HG03095 (cell line): ENCODE measurements at regions not wholly inside any gene's neighbourhood (a gene's known extent, or its start where the extent isn't known, plus 50 kb on each side); places are given as distances from the start of the nearest gene placed in this dataset.
"Not testable (repeated sequence)": the region's sequence is repeated elsewhere in the genome, so short reads cannot be mapped to it uniquely, and the experiment has no call there.

Experiments used
- ATAC-seq: cut with Tn5 transposase; IDR thresholded peaks from one replicate; pipeline ENCODE4 v1.9.1; 2021; ENCODE audit warnings: moderate library complexity; ENCODE audit not compliant: unreplicated experiment

DNA sequence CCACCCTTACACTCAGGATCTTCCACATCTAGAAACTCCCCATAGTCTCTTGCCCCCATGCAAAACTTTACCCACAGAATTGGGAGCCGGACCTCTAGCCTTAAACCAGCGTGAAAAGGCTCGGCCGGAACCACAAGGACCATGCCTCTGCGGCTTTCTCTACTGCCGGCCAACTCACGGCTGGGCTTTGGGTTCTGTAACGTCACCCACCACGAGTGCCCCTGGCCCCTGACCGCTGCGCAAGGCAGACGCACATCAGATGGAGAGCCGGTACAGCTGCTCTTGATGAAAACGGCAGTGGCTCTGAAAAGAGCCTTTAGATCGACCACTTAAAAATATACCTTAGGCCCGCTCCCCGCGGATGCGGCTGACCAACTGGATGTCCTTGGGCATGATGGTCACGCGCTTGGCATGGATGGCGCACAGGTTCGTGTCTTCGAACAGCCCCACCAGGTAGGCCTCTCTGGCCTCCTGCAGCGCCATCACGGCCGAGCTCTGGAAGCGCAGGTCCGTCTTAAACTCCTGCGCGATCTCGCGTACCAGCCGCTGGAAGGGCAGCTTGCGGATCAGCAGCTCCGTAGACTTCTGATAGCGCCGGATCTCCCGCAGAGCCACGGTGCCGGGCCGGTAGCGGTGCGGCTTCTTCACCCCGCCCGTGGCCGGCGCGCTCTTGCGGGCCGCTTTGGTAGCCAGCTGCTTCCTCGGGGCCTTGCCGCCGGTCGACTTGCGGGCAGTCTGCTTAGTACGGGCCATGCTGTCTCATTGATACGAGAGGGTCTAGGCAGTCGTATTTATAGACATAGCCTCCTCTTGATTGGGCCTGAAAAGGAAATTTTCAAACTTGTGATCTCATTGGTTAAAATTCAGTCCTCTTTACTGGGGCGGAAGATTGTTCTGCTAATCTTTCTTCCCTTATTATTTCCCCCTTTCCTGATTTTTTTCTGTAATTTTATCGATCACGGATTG lies 66.3 kb downstream of the FAM72C start:
- ATAC-seq: not testable (repeated sequence)

- not testable (repeated sequence) for ATAC-seq
Observed at GRCh38 chr1:143904622-143904979, 67.2 kb downstream of the FAM72C start.

DNA sequence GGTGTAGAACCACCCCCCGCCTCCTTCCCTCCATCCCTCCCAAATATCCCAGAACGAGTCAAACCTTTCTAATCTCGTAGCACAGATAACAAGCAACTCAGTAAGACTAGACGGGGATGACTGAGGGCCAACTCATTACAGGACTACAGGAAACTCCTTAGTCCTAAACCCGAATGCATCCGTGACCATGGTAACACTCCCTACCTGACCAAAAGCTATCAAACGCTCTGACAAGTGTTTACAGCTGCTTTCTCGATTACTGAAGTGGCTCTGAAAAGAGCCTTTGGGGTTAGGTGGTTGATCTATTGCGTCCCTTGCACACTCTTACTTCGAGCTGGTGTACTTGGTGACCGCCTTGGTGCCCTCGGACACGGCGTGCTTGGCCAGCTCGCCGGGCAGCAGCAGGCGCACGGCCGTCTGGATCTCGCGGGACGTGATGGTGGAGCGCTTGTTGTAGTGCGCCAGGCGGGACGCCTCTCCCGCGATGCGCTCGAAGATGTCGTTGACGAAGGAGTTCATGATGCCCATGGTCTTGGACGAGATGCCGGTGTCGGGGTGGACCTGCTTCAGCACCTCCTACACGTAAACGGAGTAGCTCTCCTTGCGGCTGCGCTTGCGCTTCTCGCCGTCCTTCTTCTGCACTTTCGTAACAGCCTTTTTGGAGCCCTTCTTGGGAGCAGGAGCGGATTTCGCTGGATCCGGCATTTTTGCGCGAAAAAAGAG lies 67.7 kb downstream of the FAM72C start:
- not testable (repeated sequence) for ATAC-seq

DNA sequence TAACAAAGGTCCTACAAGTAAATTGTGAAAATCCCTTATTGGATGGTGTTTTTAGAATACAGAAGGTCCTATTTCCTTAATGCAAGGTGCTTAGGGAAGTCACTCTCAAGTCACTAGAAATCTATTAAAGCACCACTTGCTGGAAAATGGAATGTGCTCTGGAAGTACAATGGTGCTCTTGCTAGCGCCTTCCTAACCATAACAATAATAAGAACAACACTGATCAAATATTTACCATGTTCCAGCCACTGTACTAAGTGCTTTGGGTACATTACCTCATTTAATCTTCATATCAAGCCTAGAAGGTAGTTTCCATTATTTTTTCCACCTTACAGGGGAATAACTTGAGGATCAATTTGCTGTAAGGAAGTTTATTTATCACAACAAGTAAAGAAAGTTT lies 75.4 kb downstream of the FAM72C start:
- not testable (repeated sequence) for ATAC-seq

- ATAC-seq: peak; percentile 83
Observed at GRCh38 chr1:143884932-143885574, 86.7 kb downstream of the FAM72C start.

DNA sequence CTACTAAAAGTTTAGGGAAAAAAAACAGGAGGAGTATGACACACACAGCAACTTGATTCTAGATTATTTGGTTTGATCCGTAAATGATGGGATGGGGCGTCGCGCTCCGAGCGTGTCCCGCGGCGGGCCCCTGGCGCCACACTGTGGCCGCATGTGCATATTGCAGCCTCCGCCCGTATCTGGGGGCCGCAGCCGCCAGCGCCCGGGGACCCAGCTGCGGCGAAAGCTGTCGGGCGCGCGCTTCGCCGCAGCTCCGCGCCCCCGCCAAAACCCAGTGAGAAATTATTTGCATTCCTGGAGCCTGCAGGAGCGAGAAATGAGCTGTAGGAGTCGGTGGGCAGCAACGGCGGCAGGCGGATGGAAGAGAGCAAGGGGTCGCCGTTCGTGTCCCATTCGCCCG lies 87.3 kb downstream of the FAM72C start:
- ATAC-seq: peak; percentile 82

- ATAC-seq: not testable (repeated sequence)
Observed at GRCh38 chr1:143879757-143880536, 91.8 kb downstream of the FAM72C start.

- not testable (repeated sequence) for ATAC-seq
Observed at GRCh38 chr1:143875947-143876346, 95.8 kb downstream of the FAM72C start.

DNA sequence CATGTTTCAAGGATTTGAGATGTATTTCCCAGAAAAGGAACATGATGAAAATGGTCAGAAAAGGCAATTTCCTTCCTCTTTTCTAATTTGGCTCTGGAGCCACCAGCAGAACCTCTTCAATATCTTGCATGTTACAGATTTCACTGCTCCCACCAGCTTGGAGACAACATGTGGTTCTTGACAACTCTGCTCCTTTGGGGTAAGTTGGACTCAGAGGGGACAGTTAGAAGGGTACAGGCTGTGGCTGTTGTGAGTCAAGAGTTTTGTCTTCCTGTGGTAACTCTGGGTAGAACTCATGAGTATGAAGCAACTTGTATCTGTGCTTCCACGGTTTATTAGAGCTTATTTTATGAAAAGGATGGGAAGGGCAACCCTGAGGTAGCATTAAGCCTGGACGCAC lies 97.2 kb downstream of the FAM72C start:
- not testable (repeated sequence) for ATAC-seq

- ATAC-seq: not testable (repeated sequence)
Observed at GRCh38 chr1:143873650-143874049, 98.1 kb downstream of the FAM72C start.

GRCh38 chr1:143870388-143870787 lies 101.4 kb downstream of the FAM72C start:
- ATAC-seq: not testable (repeated sequence)

DNA sequence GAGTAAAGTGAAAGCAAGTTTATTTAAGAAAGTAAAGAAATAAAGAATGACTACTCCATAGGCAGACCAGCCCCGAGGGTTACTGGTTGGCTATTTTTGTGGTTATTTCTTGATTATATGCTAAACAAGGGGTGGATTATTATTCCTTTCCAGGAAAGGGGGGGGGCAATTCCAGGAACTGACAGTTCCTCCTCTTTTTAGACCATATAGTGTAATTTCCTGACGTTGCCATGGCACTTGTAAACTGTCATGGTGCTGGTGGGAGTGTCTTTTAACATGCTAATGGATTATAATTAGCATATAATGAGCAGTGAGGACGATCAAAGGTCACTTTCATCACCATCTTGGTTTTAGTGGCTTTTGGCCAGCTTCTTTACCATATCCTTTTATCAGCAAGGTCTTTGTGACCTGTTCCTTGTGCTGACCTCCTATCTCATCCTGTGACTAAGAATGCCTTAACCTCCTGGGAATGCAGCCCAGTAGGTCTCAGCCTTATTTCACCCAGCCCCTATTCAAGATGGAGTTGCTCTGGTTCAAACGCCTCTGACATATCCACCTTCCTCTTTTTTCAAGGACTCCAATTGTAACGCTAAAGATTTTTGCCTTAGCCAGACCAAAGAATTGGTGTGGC lies 104.1 kb downstream of the FAM72C start:
- ATAC-seq: not testable (repeated sequence)

DNA sequence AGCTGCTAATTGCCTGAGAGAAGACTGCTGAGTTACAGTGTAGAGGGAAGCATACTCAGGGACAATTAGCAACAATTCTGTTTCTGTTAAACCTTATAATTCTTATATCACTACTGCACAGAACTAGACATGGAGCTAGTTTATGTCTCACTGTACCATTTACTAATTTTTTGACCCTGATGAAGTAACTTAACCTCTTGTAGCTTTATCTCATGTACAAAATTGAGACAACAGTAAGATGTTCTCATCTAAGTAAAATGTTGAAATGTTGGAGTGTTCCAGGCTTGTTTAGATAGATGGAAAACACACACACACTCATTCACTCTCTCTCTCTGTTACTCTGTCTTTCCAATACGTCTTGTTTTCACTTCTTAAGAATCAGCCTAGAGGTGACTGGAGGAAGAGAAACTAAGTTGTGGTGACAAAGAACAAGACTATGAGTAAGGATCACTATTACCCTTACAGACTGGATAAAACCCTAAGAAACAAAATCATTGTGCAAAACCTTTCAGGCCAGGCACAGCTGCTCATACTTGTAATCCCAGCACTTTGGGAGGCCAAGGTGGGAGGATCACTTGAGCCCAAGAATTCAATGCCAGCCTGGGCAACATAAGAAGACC lies 107.8 kb downstream of the FAM72C start:
- ATAC-seq: not testable (repeated sequence)

DNA sequence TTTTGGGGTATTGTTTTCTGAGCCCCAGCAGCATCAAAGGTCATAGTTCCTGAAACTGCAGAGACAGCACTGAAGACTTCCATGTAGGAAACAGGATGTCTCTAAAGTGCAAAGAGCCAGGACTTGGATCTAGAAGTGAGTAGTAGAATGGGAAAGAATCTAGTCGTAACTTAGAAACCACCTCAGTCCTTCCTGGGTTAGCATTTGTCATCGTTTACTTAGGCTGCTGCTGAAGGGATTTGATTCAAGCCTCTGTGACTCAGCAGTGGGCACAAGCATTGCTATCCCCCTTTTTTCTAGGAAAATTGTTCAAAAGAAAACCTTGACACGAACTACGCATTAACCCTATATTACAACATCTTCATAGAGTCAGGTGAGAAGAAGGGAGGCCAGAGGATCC lies 109.1 kb downstream of the FAM72C start:
- not testable (repeated sequence) for ATAC-seq

- ATAC-seq: not testable (repeated sequence)
Observed at GRCh38 chr1:143861306-143861705, 110.5 kb downstream of the FAM72C start.

- ATAC-seq: not testable (repeated sequence)
Observed at GRCh38 chr1:143855867-143856266, 115.9 kb downstream of the FAM72C start.

- not testable (repeated sequence) for ATAC-seq
Observed at GRCh38 chr1:143854069-143854468, 117.7 kb downstream of the FAM72C start.

GRCh38 chr1:143850637-143851036 lies 121.1 kb downstream of the FAM72C start:
- not testable (repeated sequence) for ATAC-seq

GRCh38 chr1:143848859-143849258 lies 122.9 kb downstream of the FAM72C start:
- not testable (repeated sequence) for ATAC-seq

DNA sequence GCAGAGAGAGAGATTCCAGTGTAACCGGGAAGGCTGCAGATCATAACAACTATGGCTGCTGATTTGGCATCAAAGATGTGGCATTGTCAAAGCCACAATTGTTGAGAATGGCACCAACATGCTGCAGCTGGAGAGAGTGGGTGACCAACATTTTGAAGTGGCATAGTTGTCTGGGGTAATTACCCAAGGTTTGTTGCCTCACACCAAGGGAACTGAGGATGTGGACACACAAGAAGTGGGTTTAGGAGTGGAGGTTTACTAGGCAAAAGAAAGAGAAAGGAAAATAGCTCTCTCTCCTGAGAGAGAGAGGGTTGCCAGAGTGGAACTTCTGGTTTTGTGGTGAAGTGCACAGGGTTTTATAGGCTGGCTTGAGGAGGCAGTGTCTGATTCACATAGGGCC lies 126.6 kb downstream of the FAM72C start:
- not testable (repeated sequence) for ATAC-seq
